ENCODE measurements at regions not wholly inside any gene's neighbourhood (a gene's known extent, or its start where the extent isn't known, plus 50 kb on each side); places are given as distances from the start of the nearest gene placed in this dataset.

DNA sequence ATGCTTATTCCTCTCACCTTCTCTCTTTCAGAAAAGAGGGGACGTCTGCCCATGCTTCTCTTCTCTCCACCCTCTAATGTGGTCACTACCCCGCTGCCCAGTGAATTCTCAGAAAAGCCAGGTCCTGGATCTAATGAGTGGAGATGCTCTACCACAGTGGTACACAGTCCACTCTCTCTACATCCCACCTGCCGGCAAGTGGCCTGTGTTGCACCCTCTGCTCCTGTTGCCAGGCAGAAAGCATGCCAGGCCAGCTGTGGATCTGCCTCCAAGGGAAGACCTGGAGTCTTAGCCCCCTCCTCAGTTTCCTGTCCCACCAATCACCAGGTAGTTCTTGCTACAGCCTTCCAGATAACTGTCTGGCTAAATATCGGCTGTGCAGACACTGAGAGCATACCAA, 71.2 kb upstream of the SPDL1 start:
- H3K36me3 Mint-ChIP-seq: no peaks in the 10 kb centered on the region
- no peak overlapping the region for H3K27ac Mint-ChIP-seq
- peaks cover 0 to 2% of the 10 kb centered on the region in 2 experiments for H3K27me3 ChIP-seq (replicated peaks in 1 of 2; ENCODE audit: control insufficient read depth in 2 of 2, extremely low read depth in 1 of 2, insufficient read depth in 2 of 2, low read length in 1 of 2)
- H3K27ac ChIP-seq (ENCODE audit: low read length): no peak overlapping the region
- H3K4me1 ChIP-seq (ENCODE audit: control insufficient read depth in 1 of 2, extremely low read depth in 1 of 2, insufficient read depth in 2 of 2, low read length in 2 of 2): no peaks in the 10 kb centered on the region
- H3K4me3 Mint-ChIP-seq: no peak overlapping the region
- H3K4me1 Mint-ChIP-seq: no peaks in the 10 kb centered on the region
- no peak for DNase-seq
- WGBS (ENCODE audit: insufficient coverage): 75% methylated on average over 3 of the region's 4 CpGs
- H3K4me3 ChIP-seq (ENCODE audit: control insufficient read depth in 1 of 2, extremely low read depth in 1 of 2, low read length in 1 of 2): no peak overlapping the region
- no peaks in the 10 kb centered on the region for H3K36me3 ChIP-seq (ENCODE audit: control insufficient read depth in 2 of 2, extremely low read depth in 1 of 2, insufficient read depth in 1 of 2, low read length in 1 of 2)
- H3K27me3 Mint-ChIP-seq: peaks cover 0 to 18% of the 10 kb centered on the region in 2 donors
- ATAC-seq (replicated peaks in 1 of 4): no peak
- H3K9me3 ChIP-seq: no peaks in the 10 kb centered on the region
- POLR2A ChIA-PET: no interaction called here
- CTCF ChIA-PET: no interaction called here
- H3K9me3 Mint-ChIP-seq: no peaks in the 10 kb centered on the region

DNA sequence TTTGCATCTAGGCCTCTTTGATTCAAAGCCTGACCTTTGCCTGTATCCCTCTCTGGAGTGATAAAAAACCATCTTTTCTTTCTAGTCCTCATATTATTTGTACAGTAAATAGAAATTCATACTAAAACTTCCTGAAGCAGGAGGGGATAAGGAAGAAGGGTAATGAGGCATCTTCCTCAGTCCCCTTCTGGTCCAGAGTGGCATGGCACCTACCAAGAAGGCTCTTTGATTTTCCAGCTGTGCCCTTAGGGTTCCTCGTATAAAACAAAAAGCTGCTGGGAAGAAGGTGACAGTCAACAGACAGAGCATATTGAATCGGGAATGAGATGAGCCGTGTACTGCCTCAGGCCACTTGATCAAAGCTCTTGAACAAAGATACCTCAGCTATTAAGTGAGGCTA, 71.9 kb upstream of the SPDL1 start:
- Histone ChIP-seq H3K4me3 (ENCODE audit: control insufficient read depth in 1 of 2, extremely low read depth in 1 of 2, low read length in 1 of 2) (no peak overlapping the region), H3K9me3 (no peaks in the 10 kb centered on the region), H3K4me1 (ENCODE audit: control insufficient read depth in 1 of 2, extremely low read depth in 1 of 2, insufficient read depth in 2 of 2, low read length in 2 of 2) (no peaks in the 10 kb centered on the region), H3K27ac (ENCODE audit: low read length) (no peak overlapping the region), H3K36me3 (ENCODE audit: control insufficient read depth in 2 of 2, extremely low read depth in 1 of 2, insufficient read depth in 1 of 2, low read length in 1 of 2) (no peaks in the 10 kb centered on the region), H3K27me3 (replicated peaks in 1 of 2; ENCODE audit: control insufficient read depth in 2 of 2, extremely low read depth in 1 of 2, insufficient read depth in 2 of 2, low read length in 1 of 2) (peaks cover 0 to 2% of the 10 kb centered on the region in 2 experiments)
- no peak for ATAC-seq (replicated peaks in 1 of 4)
- peaks cover 0 to 18% of the 10 kb centered on the region in 2 donors for H3K27me3 Mint-ChIP-seq
- H3K27ac Mint-ChIP-seq: no peak overlapping the region
- DNase-seq: no peak
- no peaks in the 10 kb centered on the region for H3K9me3 Mint-ChIP-seq
- POLR2A ChIA-PET: no interaction called here
- no peaks in the 10 kb centered on the region for H3K4me1 Mint-ChIP-seq
- H3K36me3 Mint-ChIP-seq: no peaks in the 10 kb centered on the region
- H3K4me3 Mint-ChIP-seq: no peak overlapping the region
- 63% methylated on average over 1 of the region's 3 CpGs for WGBS (ENCODE audit: insufficient coverage)
- CTCF ChIA-PET: no interaction called here

DNA sequence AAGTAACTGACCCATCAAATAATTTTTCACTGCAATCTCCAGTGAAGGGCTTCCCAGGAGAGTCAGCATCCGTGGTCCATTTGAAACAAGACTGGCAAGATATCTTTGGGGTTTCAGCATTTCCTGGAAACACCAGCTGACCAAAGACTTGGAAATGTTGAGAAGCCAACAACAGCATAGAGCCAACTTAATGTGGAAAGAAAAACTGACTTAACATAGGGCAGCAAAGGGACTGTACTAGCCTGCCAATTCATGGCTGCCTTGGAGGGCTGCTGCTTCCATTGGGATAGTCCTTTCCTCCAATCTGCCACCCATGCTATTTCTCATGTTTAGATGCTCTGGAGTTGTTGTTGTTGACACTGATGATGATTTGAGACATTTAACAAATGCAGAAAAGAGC, 76.5 kb upstream of the SPDL1 start:
- no CpG with 5 or more reads among the region's 1 CpG for whole genome bisulfite sequencing (ENCODE audit: insufficient coverage)
- no peaks in the 10 kb centered on the region for H3K4me1 ChIP-seq (ENCODE audit: control insufficient read depth in 1 of 2, extremely low read depth in 1 of 2, insufficient read depth in 2 of 2, low read length in 2 of 2)
- H3K9me3 Mint-ChIP-seq: no peaks in the 10 kb centered on the region
- no peaks in the 10 kb centered on the region for H3K36me3 Mint-ChIP-seq
- ATAC-seq (replicated peaks in 1 of 4) (no peak), DNase-seq (no peak)
- no peaks in the 10 kb centered on the region for H3K36me3 ChIP-seq (ENCODE audit: control insufficient read depth in 2 of 2, extremely low read depth in 1 of 2, insufficient read depth in 1 of 2, low read length in 1 of 2)
- ChIA-PET POLR2A (no interaction called here), CTCF (no interaction called here)
- H3K27ac ChIP-seq (ENCODE audit: low read length): no peak overlapping the region
- no peaks in the 10 kb centered on the region for H3K9me3 ChIP-seq
- no peaks in the 10 kb centered on the region for H3K4me1 Mint-ChIP-seq
- no peak overlapping the region for H3K4me3 ChIP-seq (ENCODE audit: control insufficient read depth in 1 of 2, extremely low read depth in 1 of 2, low read length in 1 of 2)
- H3K27me3 Mint-ChIP-seq: peaks cover 4 to 23% of the 10 kb centered on the region in 2 donors
- peaks cover 0 to 2% of the 10 kb centered on the region in 2 experiments for H3K27me3 ChIP-seq (replicated peaks in 1 of 2; ENCODE audit: control insufficient read depth in 2 of 2, extremely low read depth in 1 of 2, insufficient read depth in 2 of 2, low read length in 1 of 2)
- no peak overlapping the region for H3K27ac Mint-ChIP-seq
- H3K4me3 Mint-ChIP-seq: no peak overlapping the region

DNA sequence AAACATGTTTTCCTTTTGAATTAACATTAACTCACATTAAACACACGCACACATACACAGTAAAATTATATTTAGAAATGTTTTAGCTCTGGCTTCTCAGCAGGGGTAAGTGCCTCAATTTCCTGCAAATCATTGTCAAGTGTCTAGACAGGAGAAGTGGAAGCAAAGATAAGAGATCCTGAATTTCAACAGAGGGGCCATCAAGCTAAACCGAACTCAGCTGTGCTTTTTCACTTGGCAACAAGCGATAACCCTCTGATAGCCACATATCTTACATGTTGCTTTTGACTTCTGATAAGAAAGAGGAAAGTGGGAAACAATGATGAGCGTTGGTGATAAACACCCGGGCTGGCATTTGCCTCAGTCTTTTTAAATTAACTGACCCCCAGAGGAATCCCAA, 79.7 kb upstream of the SPDL1 start:
- Histone ChIP-seq H3K9me3 (no peaks in the 10 kb centered on the region), H3K36me3 (ENCODE audit: control insufficient read depth in 2 of 2, extremely low read depth in 1 of 2, insufficient read depth in 1 of 2, low read length in 1 of 2) (no peaks in the 10 kb centered on the region), H3K27me3 (replicated peaks in 1 of 2; ENCODE audit: control insufficient read depth in 2 of 2, extremely low read depth in 1 of 2, insufficient read depth in 2 of 2, low read length in 1 of 2) (peaks cover 0 to 2% of the 10 kb centered on the region in 2 experiments), H3K4me1 (ENCODE audit: control insufficient read depth in 1 of 2, extremely low read depth in 1 of 2, insufficient read depth in 2 of 2, low read length in 2 of 2) (no peaks in the 10 kb centered on the region), H3K27ac (ENCODE audit: low read length) (no peak overlapping the region), H3K4me3 (ENCODE audit: control insufficient read depth in 1 of 2, extremely low read depth in 1 of 2, low read length in 1 of 2) (no peak overlapping the region)
- WGBS (ENCODE audit: insufficient coverage): no CpG with 5 or more reads among the region's 5 CpGs
- no peak for ATAC-seq (replicated peaks in 1 of 4)
- Mint-ChIP-seq H3K27ac (no peak overlapping the region), H3K9me3 (no peaks in the 10 kb centered on the region), H3K4me1 (no peaks in the 10 kb centered on the region), H3K27me3 (peaks cover 4 to 21% of the 10 kb centered on the region in 2 donors), H3K36me3 (no peaks in the 10 kb centered on the region), H3K4me3 (no peak overlapping the region)
- ChIA-PET CTCF (no interaction called here), POLR2A (no interaction called here)
- no peak for DNase-seq

DNA sequence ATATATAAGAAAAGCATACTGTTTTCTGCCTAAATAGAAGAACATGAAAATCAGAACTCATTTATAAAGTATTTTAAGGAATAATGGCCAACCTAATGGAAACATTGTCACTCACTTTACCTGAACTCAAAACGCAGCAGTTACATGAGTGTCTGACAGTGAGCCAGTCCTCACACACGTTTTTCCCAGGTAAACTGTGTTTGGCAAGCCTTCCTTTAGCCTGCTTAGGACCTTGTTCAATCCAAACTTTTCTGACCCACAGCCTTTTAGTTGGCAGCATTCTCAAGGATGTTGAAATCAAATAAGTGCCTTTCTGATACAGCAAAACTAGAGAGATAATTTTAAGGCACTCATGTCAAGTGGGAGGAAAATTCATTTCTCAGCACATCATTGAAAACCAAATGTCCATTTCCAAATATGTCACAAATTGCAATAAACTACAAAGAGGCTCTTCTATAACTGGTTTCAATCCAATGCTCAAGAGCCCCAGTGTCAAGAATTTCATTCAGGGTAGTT, 83.5 kb upstream of the SPDL1 start:
- no peak for ATAC-seq (replicated peaks in 1 of 4)
- H3K27me3 Mint-ChIP-seq: peaks cover 2 to 13% of the 10 kb centered on the region in 2 donors
- H3K9me3 Mint-ChIP-seq: no peaks in the 10 kb centered on the region
- no peaks in the 10 kb centered on the region for H3K27me3 ChIP-seq (replicated peaks in 1 of 2; ENCODE audit: control insufficient read depth in 2 of 2, extremely low read depth in 1 of 2, insufficient read depth in 2 of 2, low read length in 1 of 2)
- no peaks in the 10 kb centered on the region for H3K9me3 ChIP-seq
- no peaks in the 10 kb centered on the region for H3K36me3 Mint-ChIP-seq
- WGBS (ENCODE audit: insufficient coverage): no CpG with 5 or more reads among the region's 2 CpGs
- no peak overlapping the region for H3K4me3 Mint-ChIP-seq
- H3K36me3 ChIP-seq (ENCODE audit: control insufficient read depth in 2 of 2, extremely low read depth in 1 of 2, insufficient read depth in 1 of 2, low read length in 1 of 2): no peaks in the 10 kb centered on the region
- no peaks in the 10 kb centered on the region for H3K4me1 ChIP-seq (ENCODE audit: control insufficient read depth in 1 of 2, extremely low read depth in 1 of 2, insufficient read depth in 2 of 2, low read length in 2 of 2)
- H3K4me1 Mint-ChIP-seq: no peaks in the 10 kb centered on the region
- CTCF ChIA-PET: no interaction called here
- DNase-seq: no peak
- POLR2A ChIA-PET: no interaction called here
- no peak overlapping the region for H3K4me3 ChIP-seq (ENCODE audit: control insufficient read depth in 1 of 2, extremely low read depth in 1 of 2, low read length in 1 of 2)
- no peak overlapping the region for H3K27ac ChIP-seq (ENCODE audit: low read length)
- no peak overlapping the region for H3K27ac Mint-ChIP-seq

- no peaks in the 10 kb centered on the region for H3K36me3 ChIP-seq (ENCODE audit: control insufficient read depth in 2 of 2, extremely low read depth in 1 of 2, insufficient read depth in 1 of 2, low read length in 1 of 2)
- no peaks in the 10 kb centered on the region for H3K36me3 Mint-ChIP-seq
- H3K27me3 ChIP-seq (replicated peaks in 1 of 2; ENCODE audit: control insufficient read depth in 2 of 2, extremely low read depth in 1 of 2, insufficient read depth in 2 of 2, low read length in 1 of 2): no peaks in the 10 kb centered on the region
- H3K27me3 Mint-ChIP-seq: peaks cover 0 to 3% of the 10 kb centered on the region in 2 donors
- no peaks in the 10 kb centered on the region for H3K4me1 Mint-ChIP-seq
- ATAC-seq (replicated peaks in 1 of 4) (no peak), DNase-seq (no peak)
- no peaks in the 10 kb centered on the region for H3K9me3 ChIP-seq
- ChIA-PET POLR2A (no interaction called here), CTCF (interaction anchor here in 1 of 2 donors (0.6 kb wide), 1 partner anchor 1092 kb away, joined by 3 read pairs; no protein-coding TSS in a partner anchor)
- H3K27ac Mint-ChIP-seq: no peak overlapping the region
- no peaks in the 10 kb centered on the region for H3K9me3 Mint-ChIP-seq
- H3K4me3 Mint-ChIP-seq: no peak overlapping the region
- WGBS (ENCODE audit: insufficient coverage): no CpG with 5 or more reads among the region's 1 CpG
- H3K4me1 ChIP-seq (ENCODE audit: control insufficient read depth in 1 of 2, extremely low read depth in 1 of 2, insufficient read depth in 2 of 2, low read length in 2 of 2): no peaks in the 10 kb centered on the region
- H3K27ac ChIP-seq (ENCODE audit: low read length): no peak overlapping the region
- no peak overlapping the region for H3K4me3 ChIP-seq (ENCODE audit: control insufficient read depth in 1 of 2, extremely low read depth in 1 of 2, low read length in 1 of 2)
Measured at GRCh38 chr5:169496878-169497277, 86.7 kb upstream of the SPDL1 start.

- DNase-seq (no peak), ATAC-seq (replicated peaks in 1 of 4) (no peak)
- WGBS (ENCODE audit: insufficient coverage): 80% methylated on average over 1 of the region's 4 CpGs
- H3K36me3 ChIP-seq (ENCODE audit: control insufficient read depth in 2 of 2, extremely low read depth in 1 of 2, insufficient read depth in 1 of 2, low read length in 1 of 2): no peaks in the 10 kb centered on the region
- ChIA-PET POLR2A (no interaction called here), CTCF (no interaction called here)
- no peak overlapping the region for H3K27ac ChIP-seq (ENCODE audit: low read length)
- no peaks in the 10 kb centered on the region for H3K9me3 Mint-ChIP-seq
- H3K27me3 Mint-ChIP-seq: peaks cover under 1 to 3% of the 10 kb centered on the region in 2 donors
- no peaks in the 10 kb centered on the region for H3K9me3 ChIP-seq
- no peaks in the 10 kb centered on the region for H3K36me3 Mint-ChIP-seq
- no peaks in the 10 kb centered on the region for H3K4me1 ChIP-seq (ENCODE audit: control insufficient read depth in 1 of 2, extremely low read depth in 1 of 2, insufficient read depth in 2 of 2, low read length in 2 of 2)
- H3K27me3 ChIP-seq (replicated peaks in 1 of 2; ENCODE audit: control insufficient read depth in 2 of 2, extremely low read depth in 1 of 2, insufficient read depth in 2 of 2, low read length in 1 of 2): no peaks in the 10 kb centered on the region
- H3K4me1 Mint-ChIP-seq: no peaks in the 10 kb centered on the region
- no peak overlapping the region for H3K27ac Mint-ChIP-seq
- H3K4me3 ChIP-seq (ENCODE audit: control insufficient read depth in 1 of 2, extremely low read depth in 1 of 2, low read length in 1 of 2): no peak overlapping the region
- H3K4me3 Mint-ChIP-seq: no peak overlapping the region
Measured at GRCh38 chr5:169494941-169495548, 88.5 kb upstream of the SPDL1 start.

All from T-cell (primary cell).